HEK293T (cell line): ENCODE measurements at regions not wholly inside any gene's neighbourhood (a gene's known extent, or its start where the extent isn't known, plus 50 kb on each side); places are given as distances from the start of the nearest gene placed in this dataset.

Experiments
- L3MBTL2 ChIP-seq: fragments of 450-650 bp; conservative IDR thresholded peaks from 2 replicates; pipeline ENCODE4 v1.6.1; 2016; ENCODE audit warnings: mild to moderate bottlenecking
- SP1 ChIP-seq: fragments of 450-650 bp; IDR thresholded peaks from 2 replicates; pipeline ENCODE4 v1.6.1; 2017

- TF ChIP-seq SP1 (no peak), L3MBTL2 (no peak)
Observed at GRCh38 chr11:23099256-23099655, 239.0 kb upstream of the CCDC179 start.
